HG03060 (cell line): ENCODE measurements at regions not wholly inside any gene's neighbourhood (a gene's known extent, or its start where the extent isn't known, plus 50 kb on each side); places are given as distances from the start of the nearest gene placed in this dataset.
"Not testable (repeated sequence)": the region's sequence is repeated elsewhere in the genome, so short reads cannot be mapped to it uniquely, and the experiment has no call there.

Experiments
- ATAC-seq: cut with Tn5 transposase; IDR thresholded peaks from one replicate; pipeline ENCODE4 v1.9.1; 2021; ENCODE audit warnings: low read depth, moderate number of reproducible peaks; ENCODE audit not compliant: unreplicated experiment

- no peak for ATAC-seq
Observed at GRCh38 chr10:94123258-94123995, 129.7 kb downstream of the PLCE1 start.

GRCh38 chr10:94124147-94124546, 130.4 kb downstream of the PLCE1 start:
- not testable (repeated sequence) for ATAC-seq

GRCh38 chr10:94125268-94125667, 131.5 kb downstream of the PLCE1 start:
- not testable (repeated sequence) for ATAC-seq

- no peak for ATAC-seq
Observed at GRCh38 chr10:94125856-94126255, 132.1 kb downstream of the PLCE1 start.

GRCh38 chr10:94129393-94130130, 135.8 kb downstream of the PLCE1 start:
- no peak for ATAC-seq

- no peak for ATAC-seq
Observed at GRCh38 chr10:94131885-94132284, 138.2 kb downstream of the PLCE1 start.

- no peak for ATAC-seq
Observed at GRCh38 chr10:94133239-94133638, 139.5 kb downstream of the PLCE1 start.

GRCh38 chr10:94137747-94138146, 144.0 kb downstream of the PLCE1 start:
- ATAC-seq: no peak

GRCh38 chr10:94138391-94138790, 144.7 kb downstream of the PLCE1 start:
- no peak for ATAC-seq

- no peak for ATAC-seq
Observed at GRCh38 chr10:94143261-94143660, 149.5 kb downstream of the PLCE1 start.

- ATAC-seq: no peak
Observed at GRCh38 chr10:94146313-94146712, 152.6 kb downstream of the PLCE1 start.

- ATAC-seq: no peak
Observed at GRCh38 chr10:94146746-94147145, 153.0 kb downstream of the PLCE1 start.

GRCh38 chr10:94149702-94150101, 156.0 kb downstream of the PLCE1 start:
- ATAC-seq: no peak

GRCh38 chr10:94150541-94151184, 156.9 kb downstream of the PLCE1 start:
- ATAC-seq: no peak

- ATAC-seq: no peak
Observed at GRCh38 chr10:94155722-94156271, 162.1 kb downstream of the PLCE1 start.

- no peak for ATAC-seq
Observed at GRCh38 chr10:94156453-94156852, 162.7 kb downstream of the PLCE1 start.

- ATAC-seq: not testable (repeated sequence)
Observed at GRCh38 chr10:94165158-94165611, 171.5 kb downstream of the PLCE1 start.

GRCh38 chr10:94172332-94172731, 178.6 kb downstream of the PLCE1 start:
- ATAC-seq: no peak

- ATAC-seq: no peak
Observed at GRCh38 chr10:94173594-94173993, 179.9 kb downstream of the PLCE1 start.

- no peak for ATAC-seq
Observed at GRCh38 chr10:94174838-94175237, 181.1 kb downstream of the PLCE1 start.
